ENCODE measurements at regions not wholly inside any gene's neighbourhood (a gene's known extent, or its start where the extent isn't known, plus 50 kb on each side); places are given as distances from the start of the nearest gene placed in this dataset.
"Not testable (repeated sequence)": the region's sequence is repeated elsewhere in the genome, so short reads cannot be mapped to it uniquely, and the experiment has no call there.

DNA sequence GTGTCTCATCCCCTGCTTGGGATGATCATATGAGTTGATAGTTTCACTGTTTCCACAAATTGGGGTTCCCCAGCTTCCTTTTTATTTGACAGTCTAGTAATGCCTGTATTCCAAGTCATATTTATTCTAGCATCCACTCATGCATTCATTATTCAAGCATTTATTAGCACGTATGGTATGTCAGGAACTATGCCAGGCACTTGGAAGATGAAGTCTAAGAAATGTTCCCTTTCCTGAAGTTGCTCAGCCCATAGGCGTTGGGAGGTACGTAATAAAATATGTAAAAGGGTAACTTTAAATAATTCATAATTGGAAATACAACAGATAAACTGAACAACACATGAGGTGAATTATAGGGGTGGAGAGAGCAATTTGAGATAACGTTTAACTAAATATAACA is 338.0 kb upstream of the MAF start:
- no peaks in the 10 kb centered on the region for H3K9me3 ChIP-seq (ENCODE audit: insufficient read depth, low read depth)
- CTCF ChIA-PET: no interaction called here
- POLR2A ChIA-PET (ENCODE audit: unreplicated experiment): no interaction called here

DNA sequence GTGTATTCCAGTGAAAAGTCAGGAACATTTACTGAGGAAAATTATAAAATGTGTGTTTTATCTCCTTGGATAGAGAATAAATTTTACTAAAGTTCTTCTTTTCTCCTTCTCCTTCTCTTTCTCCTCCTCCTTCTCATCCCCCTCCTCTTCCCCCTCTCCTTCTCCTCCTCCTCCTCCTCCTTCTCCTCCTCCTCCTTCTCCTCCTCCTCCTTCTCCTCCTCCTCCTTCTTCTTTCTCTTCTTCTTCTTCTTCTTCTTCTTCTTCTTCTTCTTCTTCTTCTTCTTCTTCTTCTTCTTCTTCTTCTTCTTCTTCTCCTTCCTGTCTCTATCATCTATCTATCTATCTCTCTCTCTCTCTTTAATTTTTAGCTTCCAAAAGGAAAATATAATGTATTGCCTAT is 337.1 kb upstream of the MAF start:
- BruUV-seq (replicated peaks); H3K79me2 ChIP-seq (ENCODE audit: low read depth); DNase-seq; intact Hi-C loops (cut with micrococcal nuclease; ENCODE audit: unreplicated experiment); CTCF ChIA-PET; H3K27ac ChIP-seq; H2AFZ ChIP-seq; H3K4me1 ChIP-seq (replicated peaks; ENCODE audit: insufficient read depth); H3K9me3 ChIP-seq (ENCODE audit: insufficient read depth, low read depth); H3F3A ChIP-seq (ENCODE audit: insufficient read depth, low read depth); H3K4me3 ChIP-seq; POLR2A ChIA-PET (ENCODE audit: unreplicated experiment); H3K4me2 ChIP-seq; H4K20me1 ChIP-seq (ENCODE audit: insufficient read depth); H3K9me2 ChIP-seq (ENCODE audit: insufficient read depth); H3K36me3 ChIP-seq (ENCODE audit: low read depth): not testable (repeated sequence)
- peaks cover 54% of the 10 kb centered on the region for H3K27me3 ChIP-seq (ENCODE audit: insufficient read depth, low read depth)

More for the DNA sequence above, 338.0 kb upstream of the MAF start:
- no peaks in the 10 kb centered on the region for H3F3A ChIP-seq (ENCODE audit: insufficient read depth, low read depth)
- peaks cover 57% of the 10 kb centered on the region for H3K27me3 ChIP-seq (ENCODE audit: insufficient read depth, low read depth)
- intact Hi-C loops (cut with micrococcal nuclease; ENCODE audit: unreplicated experiment): no loop called here
- no peak overlapping the region for H3K4me2 ChIP-seq
- H3K79me2 ChIP-seq (ENCODE audit: low read depth): no peaks in the 10 kb centered on the region
- H4K20me1 ChIP-seq (ENCODE audit: insufficient read depth): no peaks in the 10 kb centered on the region
- H2AFZ ChIP-seq: no peak overlapping the region
- no peak for DNase-seq
- TF ChIP-seq, protein P1, sequence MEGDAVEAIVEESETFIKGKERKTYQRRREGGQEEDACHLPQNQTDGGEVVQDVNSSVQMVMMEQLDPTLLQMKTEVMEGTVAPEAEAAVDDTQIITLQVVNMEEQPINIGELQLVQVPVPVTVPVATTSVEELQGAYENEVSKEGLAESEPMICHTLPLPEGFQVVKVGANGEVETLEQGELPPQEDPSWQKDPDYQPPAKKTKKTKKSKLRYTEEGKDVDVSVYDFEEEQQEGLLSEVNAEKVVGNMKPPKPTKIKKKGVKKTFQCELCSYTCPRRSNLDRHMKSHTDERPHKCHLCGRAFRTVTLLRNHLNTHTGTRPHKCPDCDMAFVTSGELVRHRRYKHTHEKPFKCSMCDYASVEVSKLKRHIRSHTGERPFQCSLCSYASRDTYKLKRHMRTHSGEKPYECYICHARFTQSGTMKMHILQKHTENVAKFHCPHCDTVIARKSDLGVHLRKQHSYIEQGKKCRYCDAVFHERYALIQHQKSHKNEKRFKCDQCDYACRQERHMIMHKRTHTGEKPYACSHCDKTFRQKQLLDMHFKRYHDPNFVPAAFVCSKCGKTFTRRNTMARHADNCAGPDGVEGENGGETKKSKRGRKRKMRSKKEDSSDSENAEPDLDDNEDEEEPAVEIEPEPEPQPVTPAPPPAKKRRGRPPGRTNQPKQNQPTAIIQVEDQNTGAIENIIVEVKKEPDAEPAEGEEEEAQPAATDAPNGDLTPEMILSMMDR (conservative IDR thresholded peaks at IDR 0.05): no peak
- no peak overlapping the region for H3K27ac ChIP-seq
- no peaks in the 10 kb centered on the region; the same call in 1 of the 2 replicates for H3K9me2 ChIP-seq (ENCODE audit: insufficient read depth)
- no peak overlapping the region for H3K4me3 ChIP-seq
- no peaks in the 10 kb centered on the region for H3K36me3 ChIP-seq (ENCODE audit: low read depth)
- no TSS peak for BruUV-seq (replicated peaks)
- H3K4me1 ChIP-seq (replicated peaks; ENCODE audit: insufficient read depth): no peaks in the 10 kb centered on the region

DNA sequence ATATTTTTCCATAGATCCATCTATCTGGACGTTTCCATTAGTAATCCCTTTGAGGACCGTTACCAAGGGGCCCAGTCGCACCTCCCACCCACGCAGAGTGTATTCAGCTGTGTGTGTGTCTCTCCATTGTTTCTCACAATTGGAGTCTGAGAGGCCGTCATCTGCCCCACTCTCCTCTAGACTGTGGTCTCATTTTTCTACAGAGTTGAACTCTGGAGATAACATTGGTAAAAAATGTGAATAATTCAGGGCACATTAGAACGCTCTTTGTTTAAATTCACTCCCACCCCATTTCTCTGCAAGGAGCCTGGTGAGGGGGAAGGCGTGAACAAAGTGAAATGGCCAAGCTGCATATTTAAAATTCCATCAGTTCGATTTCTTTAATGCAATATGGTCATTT is 333.1 kb upstream of the MAF start:
- no peaks in the 10 kb centered on the region for H3K9me3 ChIP-seq (ENCODE audit: insufficient read depth, low read depth)
- H2AFZ ChIP-seq: no peak overlapping the region
- ChIA-PET CTCF (no interaction called here), POLR2A (ENCODE audit: unreplicated experiment) (no interaction called here)
- no peak for DNase-seq
- no peaks in the 10 kb centered on the region for H4K20me1 ChIP-seq (ENCODE audit: insufficient read depth)
- no peaks in the 10 kb centered on the region for H3F3A ChIP-seq (ENCODE audit: insufficient read depth, low read depth)
- TF ChIP-seq, protein P1 (conservative IDR thresholded peaks at IDR 0.05): no peak
- no peak for TF ChIP-seq EZH2 (IDR thresholded peaks at IDR 0.05; ENCODE audit: low read depth)
- H3K79me2 ChIP-seq (ENCODE audit: low read depth): no peaks in the 10 kb centered on the region
- H3K4me1 ChIP-seq (replicated peaks; ENCODE audit: insufficient read depth): no peaks in the 10 kb centered on the region
- BruUV-seq (replicated peaks): no TSS peak
- H3K9me2 ChIP-seq (ENCODE audit: insufficient read depth): no peaks in the 10 kb centered on the region
- intact Hi-C loops (cut with micrococcal nuclease; ENCODE audit: unreplicated experiment): no loop called here
- H3K4me3 ChIP-seq: no peak overlapping the region
- no peak overlapping the region for H3K27ac ChIP-seq
- H3K36me3 ChIP-seq (ENCODE audit: low read depth): no peaks in the 10 kb centered on the region
- peaks cover 35% of the 10 kb centered on the region; the same call in 1 of the 2 replicates for H3K27me3 ChIP-seq (ENCODE audit: insufficient read depth, low read depth)
- no peak overlapping the region for H3K4me2 ChIP-seq

DNA sequence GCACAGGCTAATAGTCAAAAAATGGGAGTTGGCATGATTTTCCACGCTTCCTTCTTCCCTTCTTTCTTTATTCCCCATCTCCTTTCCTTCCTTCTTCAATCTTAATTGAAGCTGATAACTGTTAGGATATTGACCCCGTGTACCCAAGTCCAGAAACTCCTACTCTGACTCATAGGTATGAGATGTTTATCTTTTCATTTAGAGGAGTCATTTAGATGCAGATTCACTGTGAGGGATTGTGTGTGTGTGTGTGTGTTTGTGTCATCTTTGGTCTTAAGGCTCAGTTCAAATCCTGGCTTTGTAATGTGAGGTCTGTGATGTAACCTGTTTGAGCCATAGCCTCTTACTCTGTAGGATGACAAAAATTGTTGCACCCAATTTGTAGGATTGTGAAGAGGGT is 332.0 kb upstream of the MAF start:
- Histone ChIP-seq H3K4me3 (no peak overlapping the region), H3K4me1 (replicated peaks; ENCODE audit: insufficient read depth) (no peaks in the 10 kb centered on the region), H3K9me2 (ENCODE audit: insufficient read depth) (no peaks in the 10 kb centered on the region), H3K79me2 (ENCODE audit: low read depth) (no peaks in the 10 kb centered on the region), H3K9me3 (ENCODE audit: insufficient read depth, low read depth) (no peaks in the 10 kb centered on the region), H4K20me1 (ENCODE audit: insufficient read depth) (no peaks in the 10 kb centered on the region), H3K36me3 (ENCODE audit: low read depth) (no peaks in the 10 kb centered on the region), H3K4me2 (no peak overlapping the region), H2AFZ (no peak overlapping the region), H3F3A (ENCODE audit: insufficient read depth, low read depth) (no peaks in the 10 kb centered on the region), H3K27ac (no peak overlapping the region), H3K27me3 (ENCODE audit: insufficient read depth, low read depth) (peaks cover 33% of the 10 kb centered on the region; the same call in 1 of the 2 replicates)
- ChIA-PET CTCF (no interaction called here), POLR2A (ENCODE audit: unreplicated experiment) (no interaction called here)
- no peak for TF ChIP-seq EZH2 (IDR thresholded peaks at IDR 0.05; ENCODE audit: low read depth)
- TF ChIP-seq, protein P1 (conservative IDR thresholded peaks at IDR 0.05): no peak
- intact Hi-C loops (cut with micrococcal nuclease; ENCODE audit: unreplicated experiment): no loop called here
- DNase-seq: no peak
- BruUV-seq (replicated peaks): no TSS peak

All from PC-9 (cell line).